GM18870 (cell line): ENCODE measurements at regions not wholly inside any gene's neighbourhood (a gene's known extent, or its start where the extent isn't known, plus 50 kb on each side); places are given as distances from the start of the nearest gene placed in this dataset.

ENCODE experiments used
- ATAC-seq: cut with Tn5 transposase; IDR thresholded peaks from one replicate; pipeline ENCODE4 v1.9.1; 2021; ENCODE audit warnings: moderate library complexity; ENCODE audit not compliant: unreplicated experiment

GRCh38 chr5:58357799-58358500 lies 101.9 kb downstream of the PLK2 start:
- no peak for ATAC-seq

- no peak for ATAC-seq
These were observed 102.8 kb downstream of the PLK2 start for GRCh38 chr5:58357121-58357520.

GRCh38 chr5:58356662-58357061 lies 103.2 kb downstream of the PLK2 start:
- no peak for ATAC-seq

GRCh38 chr5:58354827-58355226 lies 105.1 kb downstream of the PLK2 start:
- ATAC-seq: no peak

GRCh38 chr5:58353992-58354391 lies 105.9 kb downstream of the PLK2 start:
- no peak for ATAC-seq

- ATAC-seq: no peak
These were observed 108.7 kb downstream of the PLK2 start for GRCh38 chr5:58351190-58351589.

GRCh38 chr5:58348996-58349728 lies 110.7 kb downstream of the PLK2 start:
- no peak for ATAC-seq

GRCh38 chr5:58346041-58346440 lies 113.8 kb downstream of the PLK2 start:
- ATAC-seq: no peak

GRCh38 chr5:58341476-58341875 lies 118.4 kb downstream of the PLK2 start:
- ATAC-seq: no peak

GRCh38 chr5:58335518-58335917 lies 124.4 kb downstream of the PLK2 start:
- no peak for ATAC-seq

- ATAC-seq: no peak
These were observed 125.9 kb downstream of the PLK2 start for GRCh38 chr5:58334035-58334434.

- ATAC-seq: no peak
These were observed 129.1 kb downstream of the PLK2 start for GRCh38 chr5:58330781-58331180.

GRCh38 chr5:58327289-58327688 lies 132.6 kb downstream of the PLK2 start:
- peak; percentile 73 for ATAC-seq

GRCh38 chr5:58326022-58326421 lies 133.9 kb downstream of the PLK2 start:
- no peak for ATAC-seq

- no peak for ATAC-seq
These were observed 137.4 kb downstream of the PLK2 start for GRCh38 chr5:58322453-58322852.

GRCh38 chr5:58318468-58318867 lies 141.4 kb downstream of the PLK2 start:
- ATAC-seq: no peak

- ATAC-seq: no peak
These were observed 142.1 kb downstream of the PLK2 start for GRCh38 chr5:58317808-58318207.

GRCh38 chr5:58317009-58317408 lies 142.9 kb downstream of the PLK2 start:
- no peak for ATAC-seq

- no peak for ATAC-seq
These were observed 144.1 kb downstream of the PLK2 start for GRCh38 chr5:58315794-58316193.

GRCh38 chr5:58314356-58315210 lies 145.3 kb downstream of the PLK2 start:
- no peak for ATAC-seq

- no peak for ATAC-seq
These were observed 147.6 kb downstream of the PLK2 start for GRCh38 chr5:58312299-58312698.

GRCh38 chr5:58311526-58311925 lies 148.4 kb downstream of the PLK2 start:
- no peak for ATAC-seq
